Muscle layer of colon (tissue), 2 donors: ENCODE measurements at regions not wholly inside any gene's neighbourhood (a gene's known extent, or its start where the extent isn't known, plus 50 kb on each side); places are given as distances from the start of the nearest gene placed in this dataset.

ENCODE experiments used
- H3K27ac ChIP-seq: one replicate; pipeline ENCODE4 v1.7.0; 2013; ENCODE audit warnings: low read depth, mild to moderate bottlenecking, low read length, moderate library complexity
- H3K27me3 ChIP-seq, 2 donors: one replicate each; pipeline ENCODE4 v1.7.0; 2013; ENCODE audit warnings: low read length in 2 of 2, mild to moderate bottlenecking in 2 of 2; ENCODE audit not compliant: insufficient read depth in 2 of 2, control insufficient read depth in 1 of 2
- H3K36me3 ChIP-seq: one replicate; pipeline ENCODE4 v1.7.0; 2013; ENCODE audit warnings: mild to moderate bottlenecking, low read length; ENCODE audit not compliant: insufficient read depth
- H3K4me1 ChIP-seq: one replicate; pipeline ENCODE4 v1.7.0; 2013; ENCODE audit warnings: mild to moderate bottlenecking, low read length; ENCODE audit not compliant: insufficient read depth
- H3K4me3 ChIP-seq, 2 donors: one replicate each; pipeline ENCODE4 v1.7.0; 2013; ENCODE audit warnings: low read length in 2 of 2, low read depth in 1 of 2, mild to moderate bottlenecking in 1 of 2, moderate library complexity in 1 of 2
- H3K9ac ChIP-seq: one replicate; pipeline ENCODE4 v1.7.0; 2013; ENCODE audit warnings: low read length
- H3K9me3 ChIP-seq: one replicate; pipeline ENCODE4 v1.7.0; 2013; ENCODE audit warnings: mild to moderate bottlenecking, low read length
- donor health status: abdominal sarcoma.
- donor health status: Adenocarcinoma of cecum.

- Histone ChIP-seq H3K4me3 (no peak overlapping the region), H3K4me1 (peaks cover 15% of the 10 kb centered on the region), H3K9me3 (no peaks in the 10 kb centered on the region), H3K27ac (no peak overlapping the region), H3K36me3 (no peaks in the 10 kb centered on the region), H3K27me3 (no peaks in the 10 kb centered on the region), H3K9ac (no peak overlapping the region)
Observed at GRCh38 chr11:134905928-134906327, 493.9 kb upstream of the B3GAT1 start.

GRCh38 chr11:134905517-134905916 is 493.5 kb upstream of the B3GAT1 start:
- no peaks in the 10 kb centered on the region for H3K9me3 ChIP-seq
- H3K27ac ChIP-seq = no peak overlapping the region
- H3K27me3 ChIP-seq = no peaks in the 10 kb centered on the region
- H3K4me1 ChIP-seq = peaks cover 15% of the 10 kb centered on the region
- H3K9ac ChIP-seq = no peak overlapping the region
- H3K4me3 ChIP-seq = no peak overlapping the region
- no peaks in the 10 kb centered on the region for H3K36me3 ChIP-seq

- Histone ChIP-seq H3K9ac (no peak overlapping the region), H3K4me1 (peaks cover 15% of the 10 kb centered on the region), H3K27me3 (no peaks in the 10 kb centered on the region), H3K4me3 (no peak overlapping the region), H3K27ac (no peak overlapping the region), H3K36me3 (no peaks in the 10 kb centered on the region), H3K9me3 (no peaks in the 10 kb centered on the region)
Observed at GRCh38 chr11:134904103-134904790, 492.2 kb upstream of the B3GAT1 start.

- Histone ChIP-seq H3K27ac (no peak overlapping the region), H3K9ac (no peak overlapping the region), H3K4me3 (no peak overlapping the region), H3K27me3 (no peaks in the 10 kb centered on the region), H3K4me1 (peaks cover 15% of the 10 kb centered on the region), H3K9me3 (no peaks in the 10 kb centered on the region), H3K36me3 (no peaks in the 10 kb centered on the region)
Observed at GRCh38 chr11:134901955-134902918, 490.2 kb upstream of the B3GAT1 start.

- H3K36me3 ChIP-seq = no peaks in the 10 kb centered on the region
- no peaks in the 10 kb centered on the region for H3K9me3 ChIP-seq
- peaks cover 15% of the 10 kb centered on the region for H3K4me1 ChIP-seq
- no peaks in the 10 kb centered on the region for H3K27me3 ChIP-seq
- H3K4me3 ChIP-seq = no peak overlapping the region
- H3K9ac ChIP-seq = no peak overlapping the region
- H3K27ac ChIP-seq = no peak overlapping the region
Observed at GRCh38 chr11:134901542-134901941, 489.5 kb upstream of the B3GAT1 start.

- no peaks in the 10 kb centered on the region for H3K36me3 ChIP-seq
- no peak overlapping the region for H3K9ac ChIP-seq
- H3K4me3 ChIP-seq = no peak overlapping the region
- H3K4me1 ChIP-seq = no peaks in the 10 kb centered on the region
- no peak overlapping the region for H3K27ac ChIP-seq
- H3K27me3 ChIP-seq = peaks cover 0 to 6% of the 10 kb centered on the region in 2 donors
- H3K9me3 ChIP-seq = no peaks in the 10 kb centered on the region
Observed at GRCh38 chr11:134893810-134894685, 482.0 kb upstream of the B3GAT1 start.

- Histone ChIP-seq H3K27me3 (peaks cover 0 to 10% of the 10 kb centered on the region in 2 donors), H3K36me3 (no peaks in the 10 kb centered on the region), H3K9me3 (no peaks in the 10 kb centered on the region), H3K9ac (no peak overlapping the region), H3K4me1 (no peaks in the 10 kb centered on the region), H3K4me3 (no peak overlapping the region), H3K27ac (no peak overlapping the region)
Observed at GRCh38 chr11:134890446-134890845, 478.4 kb upstream of the B3GAT1 start.

- H3K27me3 ChIP-seq = peaks cover 0 to 10% of the 10 kb centered on the region in 2 donors
- no peaks in the 10 kb centered on the region for H3K4me1 ChIP-seq
- no peaks in the 10 kb centered on the region for H3K9me3 ChIP-seq
- no peak overlapping the region for H3K27ac ChIP-seq
- H3K9ac ChIP-seq = no peak overlapping the region
- H3K36me3 ChIP-seq = no peaks in the 10 kb centered on the region
- no peak overlapping the region for H3K4me3 ChIP-seq
Observed at GRCh38 chr11:134889832-134890231, 477.8 kb upstream of the B3GAT1 start.

GRCh38 chr11:134888821-134889220 is 476.8 kb upstream of the B3GAT1 start:
- Histone ChIP-seq H3K36me3 (no peaks in the 10 kb centered on the region), H3K4me3 (no peak overlapping the region), H3K9ac (no peak overlapping the region), H3K27ac (no peak overlapping the region), H3K4me1 (no peaks in the 10 kb centered on the region), H3K9me3 (no peaks in the 10 kb centered on the region), H3K27me3 (peaks cover 0 to 10% of the 10 kb centered on the region in 2 donors)

GRCh38 chr11:134887896-134888295 is 475.9 kb upstream of the B3GAT1 start:
- H3K9ac ChIP-seq = no peak overlapping the region
- H3K4me3 ChIP-seq = no peak overlapping the region
- no peaks in the 10 kb centered on the region for H3K9me3 ChIP-seq
- H3K4me1 ChIP-seq = no peaks in the 10 kb centered on the region
- peaks cover 0 to 10% of the 10 kb centered on the region in 2 donors for H3K27me3 ChIP-seq
- H3K36me3 ChIP-seq = no peaks in the 10 kb centered on the region
- H3K27ac ChIP-seq = no peak overlapping the region

- H3K36me3 ChIP-seq = no peaks in the 10 kb centered on the region
- no peaks in the 10 kb centered on the region for H3K4me1 ChIP-seq
- H3K9ac ChIP-seq = no peak overlapping the region
- H3K9me3 ChIP-seq = no peaks in the 10 kb centered on the region
- H3K27me3 ChIP-seq = peaks cover 0 to 4% of the 10 kb centered on the region in 2 donors
- H3K4me3 ChIP-seq = no peak overlapping the region
- H3K27ac ChIP-seq = no peak overlapping the region
Observed at GRCh38 chr11:134883484-134883883, 471.4 kb upstream of the B3GAT1 start.
